GM13976 (cell line): ENCODE measurements at regions not wholly inside any gene's neighbourhood (a gene's known extent, or its start where the extent isn't known, plus 50 kb on each side); places are given as distances from the start of the nearest gene placed in this dataset.
"Not testable (repeated sequence)": the region's sequence is repeated elsewhere in the genome, so short reads cannot be mapped to it uniquely, and the experiment has no call there.

ENCODE experiments used
- DNase-seq: peaks from one replicate; pipeline ENCODE4 v3.0.0; 2012; ENCODE audit warnings: low spot score
- CTCF ChIP-seq: IDR thresholded peaks from 2 replicates; pipeline ENCODE4 v1.5.1; 2012; ENCODE audit warnings: borderline replicate concordance, mild to moderate bottlenecking; ENCODE audit not compliant: insufficient read depth; ENCODE audit errors: extremely low read depth, missing control alignments, control extremely low read depth
- in situ Hi-C: fragments of 300-500 bp; cut with MboI; formaldehyde crosslinking; loops from one replicate; pipeline ENCODE4 v1.12.0; 2022; ENCODE audit warnings: low sequenced_read_pairs, mixed read lengths, inconsistent platforms; ENCODE audit not compliant: unreplicated experiment

GRCh38 chr6:125380474-125380873, 78.7 kb upstream of the HDDC2 start:
- in situ Hi-C loops = no loop called here

GRCh38 chr6:125386337-125386736, 84.6 kb upstream of the HDDC2 start:
- in situ Hi-C loops, DNase-seq: not testable (repeated sequence)

More at GRCh38 chr6:125380474-125380873, 78.7 kb upstream of the HDDC2 start:
- DNase-seq = no peak
- TF ChIP-seq CTCF = no peak

- DNase-seq = peak; percentile 9
- in situ Hi-C loops = no loop called here
- no peak for TF ChIP-seq CTCF
Observed at GRCh38 chr6:125392682-125393081, 90.9 kb upstream of the HDDC2 start.

GRCh38 chr6:125393449-125393858, 91.7 kb upstream of the HDDC2 start:
- peak; percentile 23 for DNase-seq
- in situ Hi-C loops = no loop called here
- TF ChIP-seq CTCF = no peak

GRCh38 chr6:125406741-125407140, 105.0 kb upstream of the HDDC2 start:
- in situ Hi-C loops = no loop called here
- no peak for DNase-seq
- no peak for TF ChIP-seq CTCF

GRCh38 chr6:125414507-125414906, 112.7 kb upstream of the HDDC2 start:
- in situ Hi-C loops = no loop called here
- no peak for DNase-seq
- no peak for TF ChIP-seq CTCF

GRCh38 chr6:125415913-125416312, 114.1 kb upstream of the HDDC2 start:
- DNase-seq = no peak
- no peak for TF ChIP-seq CTCF
- in situ Hi-C loops = no loop called here
